ENCODE measurements at regions not wholly inside any gene's neighbourhood (a gene's known extent, or its start where the extent isn't known, plus 50 kb on each side); places are given as distances from the start of the nearest gene placed in this dataset.

GRCh38 chr9:28037968-28038367 lies 464.7 kb upstream of the C9orf72 start:
- ChIA-PET CTCF (interaction anchor here (0.6 kb wide), 1 partner anchor 858 kb away, joined by 3 read pairs; no protein-coding TSS in a partner anchor), POLR2A (no interaction called here)
- H3K9me3 ChIP-seq (ENCODE audit: control insufficient read depth, insufficient read depth, low read depth, low read length), result no peaks in the 10 kb centered on the region
- no peaks in the 10 kb centered on the region for H3K4me1 ChIP-seq (ENCODE audit: control insufficient read depth, insufficient read depth, low read length)
- H3K36me3 ChIP-seq (ENCODE audit: control insufficient read depth in 2 of 2, insufficient read depth in 1 of 2, low read length in 2 of 2), result no peaks in the 10 kb centered on the region
- TF ChIP-seq ZNF449 (tag by site-specific recombination; IDR thresholded peaks at IDR 0.05), result no peak
- no peak for TF ChIP-seq REST (tag by site-specific recombination; IDR thresholded peaks at IDR 0.05)
- TF ChIP-seq ZNF610 (tag by site-specific recombination; IDR thresholded peaks at IDR 0.05; ENCODE audit: borderline replicate concordance), result no peak
- no peak for TF ChIP-seq ZNF776 (tag by site-specific recombination; IDR thresholded peaks at IDR 0.05; ENCODE audit: borderline replicate concordance)
- no peak for TF ChIP-seq TSHZ1 (tag by site-specific recombination; IDR thresholded peaks at IDR 0.05; ENCODE audit: borderline replicate concordance)
- no peak for TF ChIP-seq ZNF76 (tag by site-specific recombination; IDR thresholded peaks at IDR 0.05; ENCODE audit: borderline replicate concordance, low read depth)
- TF ChIP-seq ZNF561 (tag by site-specific recombination; IDR thresholded peaks at IDR 0.05; ENCODE audit: borderline replicate concordance), result no peak
- TF ChIP-seq ZNF280D (tag by site-specific recombination; IDR thresholded peaks at IDR 0.05), result no peak
- no peak for TF ChIP-seq ZNF626 (tag by site-specific recombination; IDR thresholded peaks at IDR 0.05)
- H3K27ac ChIP-seq (ENCODE audit: extremely low read depth, low read depth, low read length), result no peak overlapping the region
- no peak overlapping the region for H3K4me3 ChIP-seq (ENCODE audit: low read depth, low read length)

- no peak overlapping the region for H3K4me3 ChIP-seq (ENCODE audit: low read depth, low read length)
- CTCF ChIA-PET, result interaction anchor here (0.5 to 1.0 kb wide), 2 partner anchors 28 to 111 kb away, joined by 3 to 4 read pairs; no protein-coding TSS in a partner anchor
Measured at GRCh38 chr9:28045051-28045450, 471.8 kb upstream of the C9orf72 start.

More at GRCh38 chr9:28045051-28045450, 471.8 kb upstream of the C9orf72 start:
- Histone ChIP-seq H3K36me3 (ENCODE audit: control insufficient read depth in 2 of 2, insufficient read depth in 1 of 2, low read length in 2 of 2) (no peaks in the 10 kb centered on the region), H3K27ac (ENCODE audit: extremely low read depth, low read depth, low read length) (no peak overlapping the region), H3K9me3 (ENCODE audit: control insufficient read depth, insufficient read depth, low read depth, low read length) (no peaks in the 10 kb centered on the region), H3K4me1 (ENCODE audit: control insufficient read depth, insufficient read depth, low read length) (no peaks in the 10 kb centered on the region)
- TF ChIP-seq YY1 (tag by site-specific recombination; IDR thresholded peaks at IDR 0.05) (no peak), ZNF37A (tag by site-specific recombination; IDR thresholded peaks at IDR 0.05) (no peak), BCL6B (tag by site-specific recombination; IDR thresholded peaks at IDR 0.05) (no peak)
- POLR2A ChIA-PET, result no interaction called here

All from HEK293 (cell line).